Peyer's patch (tissue), 4 donors: ENCODE measurements at regions not wholly inside any gene's neighbourhood (a gene's known extent, or its start where the extent isn't known, plus 50 kb on each side); places are given as distances from the start of the nearest gene placed in this dataset.
"Not testable (repeated sequence)": the region's sequence is repeated elsewhere in the genome, so short reads cannot be mapped to it uniquely, and the experiment has no call there.

ENCODE experiments used
- DNase-seq, 3 donors: peaks; one replicate each; pipeline ENCODE4 v3.0.0-alpha.2; 2017 to 2019
- H3K27ac ChIP-seq, 4 donors: fragments of 200-600 bp; sonication (generic); one replicate each; pipeline ENCODE4 v1.5.1; 2016 to 2019
- H3K27me3 ChIP-seq, 2 donors: fragments of 200-600 bp; sonication (generic); one replicate each; pipeline ENCODE4 v1.5.1; 2019
- H3K36me3 ChIP-seq, 3 donors: fragments of 200-600 bp; sonication (generic); one replicate each; pipeline ENCODE4 v1.5.1; 2016 to 2019
- H3K4me1 ChIP-seq, 4 donors: fragments of 200-600 bp; sonication (generic); one replicate each; pipeline ENCODE4 v1.5.1; 2016 to 2019
- H3K4me3 ChIP-seq, 4 donors: fragments of 200-600 bp; sonication (generic); 1 replicate in 3 of 4; 2 replicates in 1 of 4; pipeline ENCODE4 v1.5.1; 2016 to 2019; ENCODE audit warnings: mild to moderate bottlenecking in 1 of 4
- H3K9me3 ChIP-seq, 4 donors: fragments of 200-600 bp; sonication (generic); one replicate each; pipeline ENCODE4 v1.5.1; 2016 to 2019; ENCODE audit warnings: mild to moderate bottlenecking in 1 of 4
- POLR2A ChIP-seq, 2 donors: fragments of 450-650 bp; IDR thresholded peaks; one replicate each; pipeline ENCODE4 v1.5.1; 2017; ENCODE audit warnings: antibody characterized with exemption in 2 of 2, mild to moderate bottlenecking in 2 of 2, moderate library complexity in 2 of 2
- TF ChIP-seq, protein P1 (sequence below), 6 experiments: fragments of 450-650 bp in 4 of 6; fragments of 200-600 bp in 2 of 6; sonication (generic) in 1 of 6; IDR thresholded peaks; one replicate each; pipeline ENCODE4 v1.5.1; 2017 to 2019; ENCODE audit warnings: antibody characterized with exemption in 6 of 6, mild to moderate bottlenecking in 3 of 6, moderate library complexity in 1 of 6

DNA sequence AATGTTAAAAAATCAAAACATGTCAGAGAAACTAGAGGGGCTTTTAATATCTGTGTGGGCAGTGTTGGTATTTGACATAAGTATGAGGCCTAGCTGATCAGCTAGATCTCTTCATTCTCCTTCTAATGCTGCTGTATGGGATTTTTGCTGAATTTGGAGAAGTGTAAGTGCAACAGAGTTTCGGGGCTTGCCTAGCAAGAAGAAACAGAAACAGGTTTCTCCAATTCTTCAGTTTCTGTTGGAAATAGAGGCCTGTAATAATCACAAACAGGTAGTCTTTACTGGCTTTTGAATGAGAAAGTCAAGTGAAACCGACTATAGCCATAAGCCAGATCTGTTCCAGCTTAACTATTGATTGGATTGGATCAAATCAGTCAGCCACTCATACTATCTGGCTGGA, 96.4 kb upstream of the PCLO start:
- H3K27me3 ChIP-seq, result no peaks in the 10 kb centered on the region
- H3K36me3 ChIP-seq, result no peaks in the 10 kb centered on the region
- no peak for DNase-seq
- H3K27ac ChIP-seq, result no peak overlapping the region
- TF ChIP-seq POLR2A (IDR thresholded peaks at IDR 0.05), result no peak
- TF ChIP-seq, protein P1, sequence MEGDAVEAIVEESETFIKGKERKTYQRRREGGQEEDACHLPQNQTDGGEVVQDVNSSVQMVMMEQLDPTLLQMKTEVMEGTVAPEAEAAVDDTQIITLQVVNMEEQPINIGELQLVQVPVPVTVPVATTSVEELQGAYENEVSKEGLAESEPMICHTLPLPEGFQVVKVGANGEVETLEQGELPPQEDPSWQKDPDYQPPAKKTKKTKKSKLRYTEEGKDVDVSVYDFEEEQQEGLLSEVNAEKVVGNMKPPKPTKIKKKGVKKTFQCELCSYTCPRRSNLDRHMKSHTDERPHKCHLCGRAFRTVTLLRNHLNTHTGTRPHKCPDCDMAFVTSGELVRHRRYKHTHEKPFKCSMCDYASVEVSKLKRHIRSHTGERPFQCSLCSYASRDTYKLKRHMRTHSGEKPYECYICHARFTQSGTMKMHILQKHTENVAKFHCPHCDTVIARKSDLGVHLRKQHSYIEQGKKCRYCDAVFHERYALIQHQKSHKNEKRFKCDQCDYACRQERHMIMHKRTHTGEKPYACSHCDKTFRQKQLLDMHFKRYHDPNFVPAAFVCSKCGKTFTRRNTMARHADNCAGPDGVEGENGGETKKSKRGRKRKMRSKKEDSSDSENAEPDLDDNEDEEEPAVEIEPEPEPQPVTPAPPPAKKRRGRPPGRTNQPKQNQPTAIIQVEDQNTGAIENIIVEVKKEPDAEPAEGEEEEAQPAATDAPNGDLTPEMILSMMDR (IDR thresholded peaks at IDR 0.05), result no peak
- H3K9me3 ChIP-seq, result no peaks in the 10 kb centered on the region
- no peaks in the 10 kb centered on the region for H3K4me1 ChIP-seq
- H3K4me3 ChIP-seq, result no peak overlapping the region

- Histone ChIP-seq H3K36me3 (no peaks in the 10 kb centered on the region), H3K27me3 (no peaks in the 10 kb centered on the region), H3K4me3 (no peak overlapping the region)
These were observed 85.3 kb upstream of the PCLO start for GRCh38 chr7:83248000-83248399.

DNA sequence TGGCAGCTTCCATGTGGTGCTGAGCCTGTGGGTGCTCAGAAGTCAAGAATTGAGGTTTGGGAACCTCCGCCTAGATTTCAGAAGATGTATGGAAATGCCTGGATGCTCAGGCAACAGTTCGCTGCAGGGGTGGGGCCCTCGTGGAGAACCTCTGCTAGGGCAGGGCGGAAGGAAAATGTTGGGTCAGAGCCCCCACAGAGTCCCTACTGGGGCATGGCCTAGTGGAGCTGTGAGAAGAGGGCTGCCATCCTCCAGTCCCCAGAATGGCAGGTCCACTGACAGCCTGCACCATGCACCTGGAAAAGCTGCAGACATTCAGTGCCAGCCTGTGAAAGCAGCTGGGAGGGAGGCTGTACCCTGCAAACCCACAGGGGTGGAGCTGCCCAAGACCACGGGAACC, 56.5 kb upstream of the PCLO start:
- not testable (repeated sequence) for H3K4me1 ChIP-seq, H3K4me3 ChIP-seq

More at GRCh38 chr7:83248000-83248399, 85.3 kb upstream of the PCLO start:
- Histone ChIP-seq H3K27ac (no peak overlapping the region), H3K4me1 (no peaks in the 10 kb centered on the region), H3K9me3 (no peaks in the 10 kb centered on the region)
- no peak for TF ChIP-seq POLR2A (IDR thresholded peaks at IDR 0.05)
- TF ChIP-seq, protein P1 (IDR thresholded peaks at IDR 0.05), result no peak
- no peak for DNase-seq

GRCh38 chr7:83212883-83213282, 50.2 kb upstream of the PCLO start:
- TF ChIP-seq, protein P1 (IDR thresholded peaks at IDR 0.05), result no peak
- no peak for TF ChIP-seq POLR2A (IDR thresholded peaks at IDR 0.05)
- Histone ChIP-seq H3K9me3 (no peaks in the 10 kb centered on the region), H3K36me3 (no peaks in the 10 kb centered on the region), H3K27me3 (no peaks in the 10 kb centered on the region), H3K27ac (no peak overlapping the region), H3K4me3 (no peak overlapping the region), H3K4me1 (no peaks in the 10 kb centered on the region)
- no peak for DNase-seq

More for the DNA sequence above, 56.5 kb upstream of the PCLO start:
- DNase-seq, H3K27ac ChIP-seq, H3K36me3 ChIP-seq, H3K27me3 ChIP-seq, H3K9me3 ChIP-seq: not testable (repeated sequence)
